Kidney glomerular epithelial cell (primary cell): ENCODE measurements at regions not wholly inside any gene's neighbourhood (a gene's known extent, or its start where the extent isn't known, plus 50 kb on each side); places are given as distances from the start of the nearest gene placed in this dataset.
A peak's percentile ranks its signal among the peaks of the same experiment; 100 is the strongest.

ENCODE experiments used
- DNase-seq: peaks from one replicate; lab custom pipeline; 2025; lab: John Stamatoyannopoulos, UW

DNA sequence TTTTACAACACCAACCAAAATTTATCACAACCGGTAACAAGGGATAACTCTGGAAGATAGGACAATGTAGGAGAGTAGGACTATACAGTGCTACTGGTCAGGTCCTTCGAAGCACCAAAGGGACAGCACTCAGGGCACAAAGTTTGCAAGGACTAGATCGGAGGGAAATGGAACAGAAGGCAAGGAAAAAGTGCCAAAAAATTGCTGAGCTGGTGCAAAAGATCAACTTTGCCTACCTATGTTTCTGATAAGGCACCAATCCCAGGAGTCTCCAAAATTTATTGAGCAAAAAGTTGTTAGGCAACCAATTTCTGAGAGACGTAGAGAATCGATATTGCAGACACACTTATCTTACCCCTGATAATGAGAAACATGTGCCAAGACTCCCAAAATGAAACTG is 160.0 kb upstream of the PLEKHA5 start:
- DNase-seq, result no peak

DNA sequence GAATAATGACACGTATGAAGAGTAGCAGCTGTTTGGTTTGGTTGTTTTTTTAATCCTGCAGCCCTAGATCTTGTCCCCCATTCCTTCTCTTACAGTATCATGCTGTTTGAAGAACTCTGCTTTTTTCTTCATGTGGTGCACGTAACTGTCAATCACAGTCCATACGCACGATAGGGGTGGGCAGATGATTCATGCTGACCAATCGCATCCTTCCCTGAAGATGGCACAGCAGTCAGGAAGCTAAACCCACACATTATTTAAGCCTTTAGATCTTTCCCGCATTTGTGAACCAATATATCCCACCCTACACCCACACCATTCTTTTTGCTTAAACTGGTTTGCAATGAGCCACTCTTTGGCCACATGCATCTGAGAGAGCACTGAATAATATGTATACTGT is 158.9 kb upstream of the PLEKHA5 start:
- no peak for DNase-seq

DNA sequence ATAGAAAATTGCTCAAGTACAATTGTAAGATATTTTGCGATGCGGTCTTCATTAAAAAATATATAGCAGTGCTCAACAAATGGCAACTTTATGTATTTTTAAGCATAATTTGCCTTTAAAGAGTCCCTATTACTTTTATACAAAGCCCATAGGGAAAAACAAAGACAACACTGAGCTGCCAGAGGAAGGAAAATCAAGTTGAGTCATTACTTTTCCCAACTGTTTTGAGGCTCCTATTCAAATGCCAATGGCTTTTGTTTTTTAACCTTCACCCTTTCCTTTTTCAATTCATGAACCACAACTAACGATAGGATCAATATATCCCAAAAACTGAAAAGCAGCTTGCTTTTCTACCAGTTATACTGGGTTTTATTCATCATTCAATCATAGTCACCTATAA is 157.6 kb upstream of the PLEKHA5 start:
- DNase-seq, result no peak

DNA sequence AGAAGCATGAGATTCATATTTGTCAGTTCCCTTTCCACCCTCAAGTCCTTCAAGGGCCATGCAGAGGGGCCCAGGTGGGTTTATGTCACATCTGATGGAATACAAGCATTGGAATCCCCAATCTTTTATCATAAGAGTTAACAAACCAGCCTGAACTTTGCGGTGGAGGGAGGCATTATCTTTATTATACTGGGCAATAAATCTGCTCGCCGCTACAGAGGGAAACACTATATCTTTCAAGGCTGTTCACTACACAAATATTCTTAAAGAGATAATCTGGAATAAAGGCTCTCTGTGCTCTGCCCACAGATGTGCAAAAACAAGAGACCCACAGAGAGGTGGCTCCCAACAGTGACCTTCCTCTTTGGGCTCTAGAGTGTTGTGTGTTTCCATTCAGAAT is 153.6 kb upstream of the PLEKHA5 start:
- no peak for DNase-seq

DNA sequence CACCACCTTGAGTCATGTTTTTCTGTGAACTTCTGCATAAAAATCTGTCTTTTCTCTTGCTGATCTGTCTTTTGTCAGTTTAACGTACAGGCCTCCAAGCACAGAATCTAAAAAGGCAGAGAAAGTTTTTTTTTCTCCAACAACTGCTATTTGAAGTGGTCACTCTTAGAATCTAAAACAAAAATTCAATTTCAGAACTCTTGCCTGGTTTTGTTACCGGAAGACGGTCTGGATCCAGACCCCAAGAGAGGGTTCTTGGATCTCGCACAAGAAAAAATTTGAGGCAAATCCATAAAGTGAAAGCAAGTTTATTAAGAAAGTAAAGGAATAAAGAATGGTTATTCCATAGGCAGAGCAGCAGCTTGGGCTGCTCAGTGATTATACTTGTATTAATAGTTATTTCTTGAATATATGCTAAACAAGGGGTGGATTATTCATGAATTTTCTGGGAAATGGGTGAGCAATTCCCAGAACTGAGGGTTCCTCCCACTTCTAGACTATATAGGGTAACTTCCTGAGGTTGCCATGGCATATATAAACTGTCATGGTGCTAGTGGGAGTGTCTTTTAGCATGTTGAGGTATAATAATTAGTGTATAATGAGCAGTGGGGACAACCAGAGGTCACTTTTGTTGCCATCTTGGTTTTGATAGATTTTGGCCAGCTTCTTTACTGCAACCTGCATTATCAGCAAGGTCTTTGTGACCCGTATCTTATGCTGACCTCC is 150.0 kb upstream of the PLEKHA5 start:
- no peak for DNase-seq

DNA sequence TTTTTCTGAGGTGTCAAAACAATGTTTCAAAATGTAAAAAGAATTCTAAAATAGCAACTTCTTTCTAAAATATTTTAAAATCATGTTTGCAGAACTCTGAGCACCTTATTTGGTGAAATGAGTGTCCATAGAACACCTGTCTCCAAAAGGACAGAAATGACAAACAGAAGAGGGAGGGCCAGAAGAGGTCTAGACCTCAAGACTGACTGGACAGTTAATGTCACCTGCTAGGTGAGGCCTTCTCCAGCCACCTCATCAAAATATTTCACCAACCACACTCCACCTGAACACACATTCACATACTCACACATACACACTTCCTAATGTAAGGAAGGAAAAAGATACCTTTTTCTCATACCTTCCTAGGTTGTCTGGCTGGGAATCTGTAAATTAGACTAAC is 147.8 kb upstream of the PLEKHA5 start:
- no peak for DNase-seq

DNA sequence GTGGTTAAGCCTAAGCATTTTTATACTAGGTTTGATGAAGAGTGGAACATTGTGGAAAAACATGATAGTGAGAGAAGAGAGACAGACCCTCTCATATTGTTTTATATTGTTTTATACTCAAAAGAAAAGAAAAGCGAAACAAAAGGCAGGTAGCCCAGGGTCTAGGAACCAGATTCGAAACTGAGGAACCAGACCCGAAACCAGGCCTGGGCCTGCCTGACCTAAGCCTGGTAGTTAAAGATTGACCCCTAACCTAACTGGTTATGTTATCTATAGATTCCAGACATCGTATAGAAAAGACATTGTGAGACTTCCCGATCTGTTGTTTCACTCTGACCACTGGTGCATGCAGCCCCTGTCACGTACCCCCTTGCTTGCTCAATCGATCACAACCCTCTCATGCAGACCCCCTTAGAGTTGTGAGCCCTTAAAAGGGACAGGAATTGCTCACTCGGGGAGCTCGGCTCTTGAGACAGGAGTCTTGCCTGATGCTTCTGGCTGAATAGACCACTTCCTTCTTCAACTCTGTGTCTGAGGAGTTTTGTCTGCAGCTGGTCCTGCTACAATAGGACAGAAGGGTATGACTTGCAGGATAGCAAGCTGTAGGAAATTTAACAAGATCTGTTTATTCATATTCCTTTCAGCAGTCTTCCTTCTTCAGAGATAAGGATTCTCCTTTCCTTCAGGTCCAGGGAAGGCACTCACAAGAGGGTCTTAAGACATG is 147.1 kb upstream of the PLEKHA5 start:
- DNase-seq, result no peak

DNA sequence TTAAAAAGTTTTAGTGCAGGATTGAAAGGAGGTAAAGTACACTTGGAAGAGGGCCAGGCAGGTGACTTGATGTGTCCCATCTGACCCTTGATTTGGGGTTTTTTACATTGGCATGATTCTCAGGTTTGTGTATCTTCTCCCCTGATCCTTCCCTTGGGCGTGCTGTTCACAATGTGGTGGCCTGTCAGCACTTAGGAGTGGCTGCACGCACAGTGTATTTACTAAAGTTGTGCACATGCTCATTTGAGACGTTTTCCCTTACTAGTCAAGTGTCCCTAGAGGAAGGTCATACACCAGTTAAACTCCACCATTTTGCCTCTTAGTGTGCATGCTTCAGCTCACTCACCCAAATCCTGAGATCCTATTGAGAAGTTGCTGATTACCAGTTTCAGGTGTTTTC is 145.7 kb upstream of the PLEKHA5 start:
- no peak for DNase-seq

DNA sequence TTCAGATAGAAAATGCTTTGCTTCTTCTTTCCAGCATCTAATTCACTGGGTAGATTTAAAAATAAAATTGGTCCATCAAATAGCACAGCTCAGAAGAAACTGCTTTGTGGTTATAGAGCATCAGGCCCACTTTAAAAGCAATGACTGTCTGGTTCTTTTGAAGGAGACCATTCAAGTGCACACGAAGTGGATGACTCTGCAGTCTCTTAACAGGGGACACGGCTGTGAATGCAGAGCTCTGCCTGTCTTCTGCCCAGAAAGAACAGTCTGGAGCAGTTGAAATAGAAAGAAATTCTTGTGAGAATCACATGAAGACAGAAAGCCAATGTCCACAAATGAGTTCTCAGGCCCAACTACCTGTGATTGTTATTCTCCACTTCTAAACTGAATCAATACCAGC is 138.7 kb upstream of the PLEKHA5 start:
- DNase-seq, result no peak

DNA sequence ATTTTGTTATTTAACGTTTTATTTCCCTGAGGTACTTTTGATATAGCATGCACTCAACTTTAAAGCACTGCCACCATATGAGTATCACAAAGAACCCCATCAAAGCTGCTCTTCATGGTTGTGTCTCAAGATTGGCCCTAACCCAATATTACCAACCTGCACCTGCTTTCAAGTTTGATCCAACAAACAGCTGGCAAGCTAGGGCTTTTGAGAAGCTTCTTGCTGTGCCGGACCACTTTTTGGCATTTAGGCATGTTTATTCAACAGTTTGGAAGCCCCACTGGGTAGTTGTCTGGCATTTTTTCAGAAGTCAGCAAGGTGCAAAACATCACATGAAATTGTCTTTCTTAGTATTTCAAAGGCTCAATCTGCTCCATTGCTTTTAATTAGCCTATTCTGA is 137.2 kb upstream of the PLEKHA5 start:
- no peak for DNase-seq

DNA sequence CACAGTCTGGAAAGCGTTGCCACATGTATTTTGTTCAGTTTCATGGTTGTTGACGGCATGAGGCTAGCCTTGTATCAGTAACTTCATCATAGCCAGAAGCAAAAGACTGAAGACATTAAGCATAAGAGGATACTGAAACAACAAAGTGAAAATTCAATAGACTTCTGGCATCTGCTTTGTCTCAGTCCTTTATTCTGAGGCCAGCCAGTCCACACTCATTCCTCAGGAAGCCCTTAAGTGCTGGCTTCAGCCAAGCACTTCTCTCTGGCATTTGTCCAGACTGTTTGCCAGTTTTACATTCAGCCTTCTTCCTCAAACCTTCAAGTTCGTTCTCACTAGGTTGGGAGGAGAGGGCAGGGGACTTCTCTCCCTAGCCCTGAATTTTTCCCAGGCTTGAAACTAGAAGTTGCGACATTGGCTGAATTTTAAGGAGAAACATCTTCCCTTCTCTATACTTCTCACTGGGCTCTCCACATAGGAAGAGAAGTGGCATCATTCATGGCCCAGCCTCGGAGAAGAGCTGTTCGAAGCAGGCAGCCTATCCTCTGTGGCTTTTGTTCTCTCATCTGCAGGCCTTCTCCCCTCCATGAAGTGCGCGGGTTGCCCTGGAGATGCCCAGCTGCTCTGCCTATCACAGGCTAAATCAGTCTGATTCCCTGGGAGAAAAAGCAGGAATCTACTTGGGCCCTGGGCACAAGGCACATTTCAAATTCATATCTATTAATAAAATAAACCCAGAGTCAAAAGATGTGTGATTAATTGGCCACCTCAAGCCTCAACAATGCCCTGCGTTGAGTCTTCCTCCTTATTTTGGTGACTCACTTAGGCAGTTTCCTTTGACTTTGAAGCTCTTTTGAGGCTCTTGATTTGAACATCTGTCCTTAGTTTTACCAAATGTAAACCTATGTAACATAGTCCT is 130.9 kb upstream of the PLEKHA5 start:
- DNase-seq, result peak; percentile 17

DNA sequence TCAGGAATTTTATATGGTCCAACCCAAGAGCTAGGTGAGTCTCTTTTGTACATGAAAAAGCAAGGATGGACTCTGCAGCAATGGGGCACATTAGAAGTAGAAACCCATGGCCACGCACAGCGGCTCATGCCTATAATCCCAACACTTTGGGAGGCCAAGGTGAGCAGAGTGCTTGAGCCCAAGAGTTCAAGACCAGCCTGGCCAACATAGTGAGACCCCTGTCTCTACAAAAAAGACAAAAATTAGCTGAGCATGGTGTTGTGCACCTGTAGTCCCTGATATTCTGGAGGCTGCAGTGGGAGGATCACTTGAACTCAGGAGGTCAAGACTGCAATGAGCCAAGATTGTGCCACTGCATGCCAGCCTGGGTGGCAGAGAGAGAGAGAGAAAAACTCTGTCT is 128.7 kb upstream of the PLEKHA5 start:
- no peak for DNase-seq

DNA sequence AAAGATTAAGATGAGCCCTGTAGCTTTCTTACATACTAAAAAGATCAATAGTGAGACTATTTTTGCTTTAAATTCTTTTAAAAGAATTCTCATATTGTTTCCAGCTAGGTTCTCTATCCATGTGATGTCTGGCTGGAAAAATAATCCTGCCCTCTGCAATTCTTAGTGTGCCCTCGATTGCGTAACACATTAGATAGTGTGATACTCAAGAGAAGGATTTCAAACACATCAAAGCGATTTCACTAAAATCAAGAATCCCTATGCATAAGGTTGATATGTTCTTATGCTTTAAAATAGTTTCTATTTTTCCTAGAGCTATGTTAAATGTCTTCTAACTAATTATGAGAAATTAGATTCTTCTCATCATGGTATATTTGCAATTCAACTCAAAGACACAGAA is 127.3 kb upstream of the PLEKHA5 start:
- no peak for DNase-seq

DNA sequence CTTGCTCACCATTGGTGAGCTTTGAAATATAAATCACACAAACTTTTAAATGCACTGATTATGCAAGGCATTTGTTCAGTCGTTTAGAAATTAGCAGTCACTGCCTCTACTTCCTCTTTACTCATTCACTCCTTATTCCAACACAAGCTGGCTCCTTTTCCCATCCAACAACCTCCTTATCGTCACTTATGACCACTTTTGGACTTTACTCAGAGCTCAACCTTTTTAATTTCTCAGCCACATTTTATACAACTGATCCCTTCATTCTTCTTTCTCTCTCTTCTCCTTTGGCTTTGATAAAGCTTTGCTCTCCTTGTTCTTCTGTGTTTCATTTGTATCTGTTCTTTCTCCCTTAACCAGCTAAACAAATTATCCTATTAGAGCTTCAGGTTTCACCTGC is 126.4 kb upstream of the PLEKHA5 start:
- DNase-seq, result no peak

DNA sequence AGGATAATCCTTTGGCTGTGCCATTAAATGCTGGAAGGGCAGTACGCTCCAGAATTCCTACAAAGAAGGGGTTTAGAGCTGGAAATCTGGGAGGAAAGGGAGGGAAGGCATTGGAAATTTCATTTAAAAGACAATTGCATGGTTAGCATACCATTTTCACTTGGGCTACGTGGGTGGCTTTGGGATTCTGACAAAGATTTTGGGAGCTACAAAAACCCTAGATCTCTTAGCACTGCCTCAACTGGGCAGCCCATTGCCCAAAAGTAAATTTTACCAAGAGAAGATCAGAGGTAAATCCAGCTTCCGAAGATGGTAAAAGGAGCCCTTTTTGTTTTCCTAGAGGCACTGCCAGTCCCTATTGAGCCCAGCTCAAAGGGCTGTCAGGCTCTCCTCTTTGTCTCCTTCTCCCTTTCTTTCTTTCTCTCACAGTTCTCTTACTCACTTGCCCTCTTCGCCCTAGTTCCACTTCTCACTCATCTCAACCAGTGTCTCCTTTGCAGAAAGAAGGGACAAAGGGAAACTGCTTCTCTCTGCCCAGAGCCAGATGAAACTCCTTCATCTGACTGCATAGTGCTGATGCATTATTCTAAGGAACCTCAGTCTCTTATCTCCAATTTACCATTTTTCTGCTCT is 125.4 kb upstream of the PLEKHA5 start:
- no peak for DNase-seq

DNA sequence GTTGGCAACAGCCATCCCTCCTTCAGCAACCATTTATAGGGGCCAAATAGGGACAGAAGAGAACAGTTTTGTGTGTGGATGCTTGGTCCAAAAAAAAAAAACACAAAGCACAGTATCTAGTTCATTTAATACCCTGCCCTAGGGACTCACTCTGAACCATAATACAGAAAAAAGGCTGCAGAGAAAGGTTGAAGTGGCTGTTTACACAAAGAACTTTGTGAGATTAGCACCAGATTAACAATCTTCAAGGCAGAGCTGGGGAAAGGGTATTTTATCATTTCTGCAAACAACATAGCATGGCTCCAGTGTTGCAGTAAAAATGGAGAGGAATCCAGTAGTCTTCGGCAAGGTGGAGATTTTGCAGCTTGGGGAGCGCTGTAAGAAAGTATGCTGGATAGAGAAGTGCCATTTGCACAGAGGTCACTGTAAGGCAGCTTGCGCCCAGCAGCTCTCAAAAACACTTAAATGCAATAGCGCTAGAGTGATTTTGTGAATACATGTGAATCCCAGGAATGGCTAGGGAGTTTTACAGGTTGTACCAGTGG is 124.2 kb upstream of the PLEKHA5 start:
- DNase-seq, result no peak

DNA sequence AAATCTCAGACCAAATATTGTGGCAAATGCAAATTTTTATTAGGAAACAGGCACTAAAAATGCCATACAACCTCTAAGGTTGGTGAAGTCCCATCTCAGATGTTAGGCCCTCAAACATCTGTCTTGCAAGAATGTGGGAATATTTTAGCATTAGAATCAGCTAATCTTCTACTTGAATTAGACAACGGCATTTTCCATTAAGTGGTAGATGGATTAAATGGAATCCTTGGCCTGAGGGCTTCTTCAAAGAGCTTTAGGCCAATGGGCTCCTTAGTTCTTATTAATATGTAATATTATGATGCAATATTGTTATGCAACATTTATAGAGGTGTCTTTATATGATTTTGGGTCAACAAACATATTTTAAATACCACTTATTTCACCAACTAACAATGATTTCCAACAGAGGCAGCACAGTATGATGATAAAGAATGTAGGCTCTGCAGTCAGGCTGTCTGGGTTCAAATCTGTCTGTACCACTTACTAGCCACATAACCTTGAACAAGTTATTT is 122.9 kb upstream of the PLEKHA5 start:
- no peak for DNase-seq

DNA sequence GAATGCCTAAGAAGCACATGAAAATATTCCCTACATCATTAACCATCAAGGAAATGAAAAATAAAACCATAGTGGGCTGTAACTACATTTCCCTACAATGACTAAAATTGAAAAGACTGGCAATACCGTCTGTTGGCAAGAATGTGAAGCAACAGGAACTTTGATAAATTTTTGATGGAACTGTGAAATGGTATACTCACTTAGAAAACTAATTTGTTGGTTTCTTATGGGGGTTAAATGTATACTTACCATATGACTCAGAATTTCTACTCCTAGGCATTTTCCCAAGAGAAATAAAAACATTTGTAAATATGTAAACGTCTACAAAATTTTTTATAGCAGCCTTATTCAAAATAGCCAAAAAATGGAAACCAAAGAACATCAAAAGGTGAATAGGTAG is 121.4 kb upstream of the PLEKHA5 start:
- DNase-seq, result no peak

DNA sequence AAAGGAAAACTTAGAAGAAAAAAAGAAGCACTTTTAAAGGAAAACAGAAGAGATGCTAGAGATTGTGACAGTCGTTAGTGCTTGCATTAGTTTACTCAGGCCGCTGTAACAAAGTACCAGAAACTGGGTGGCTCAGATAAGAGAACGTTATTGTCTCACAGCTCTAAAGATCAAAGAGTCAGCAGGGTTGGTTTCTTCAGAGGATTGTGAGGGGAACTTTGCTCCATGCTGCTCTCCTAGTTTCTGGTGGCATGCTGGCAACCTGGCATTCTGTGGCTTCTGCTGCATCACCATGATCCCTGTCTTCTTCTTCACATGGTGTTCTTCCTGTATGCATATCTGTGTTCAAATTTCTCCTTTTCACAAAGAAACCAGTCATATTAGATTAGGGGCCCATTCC is 119.4 kb upstream of the PLEKHA5 start:
- DNase-seq, result no peak

DNA sequence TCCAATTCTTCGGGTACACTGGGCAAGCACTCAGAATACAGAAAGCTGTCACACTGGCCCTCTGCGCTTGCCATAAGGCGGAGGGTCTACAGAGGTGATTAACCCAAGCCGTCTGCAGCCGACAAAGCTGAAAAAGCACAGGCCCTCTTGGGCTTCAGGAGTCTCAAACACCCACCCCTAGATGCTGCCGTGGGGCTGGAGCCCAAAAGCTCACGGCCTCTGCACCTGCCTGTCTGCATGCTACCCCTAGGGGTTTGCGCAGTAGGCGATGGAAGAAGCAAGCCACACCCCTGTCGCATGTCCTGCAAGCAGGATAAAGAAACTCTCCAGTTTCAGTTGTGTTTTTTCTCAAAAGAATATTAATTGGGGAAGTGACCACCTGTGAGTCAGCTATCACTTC is 118.8 kb upstream of the PLEKHA5 start:
- DNase-seq, result no peak

DNA sequence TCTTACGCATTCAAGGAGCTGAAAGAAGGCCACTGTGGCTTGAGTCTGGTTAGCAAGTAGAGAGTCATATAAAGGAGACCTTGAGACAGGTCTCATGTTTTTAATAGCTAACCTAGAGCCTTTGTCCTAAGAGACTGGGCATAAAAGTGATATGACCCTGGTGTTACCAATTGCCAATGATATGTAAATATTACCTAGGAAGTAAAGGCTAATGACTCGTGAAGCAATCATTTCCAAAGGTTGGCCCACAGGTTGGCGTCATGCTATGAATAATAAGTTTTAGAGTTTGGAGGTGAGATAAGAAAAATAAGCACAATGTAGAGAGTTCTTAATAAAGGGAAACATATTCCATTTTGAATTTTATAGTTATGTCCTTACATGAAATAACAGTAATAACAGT is 116.6 kb upstream of the PLEKHA5 start:
- peak; percentile 20 for DNase-seq

DNA sequence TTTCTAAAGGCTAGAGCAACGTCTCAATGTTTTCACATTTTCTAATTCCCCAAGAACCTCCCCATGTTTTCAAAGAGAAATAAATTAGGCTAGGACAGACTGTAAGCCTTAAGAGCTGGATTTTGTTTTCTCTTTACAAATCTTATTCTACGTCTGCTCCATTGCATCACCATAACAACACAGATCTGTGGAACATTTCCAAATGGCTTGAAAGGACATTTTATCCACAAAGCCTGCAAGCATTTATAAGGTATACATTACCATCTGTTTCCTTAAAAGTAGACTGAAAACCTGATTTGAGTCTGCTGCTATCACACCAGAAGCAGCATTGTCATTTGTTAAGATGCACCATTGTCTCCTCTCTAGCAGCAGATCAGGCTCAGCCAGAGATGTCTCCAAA is 115.3 kb upstream of the PLEKHA5 start:
- no peak for DNase-seq
